Ammon's horn (tissue), 1 donor: ENCODE measurements at regions not wholly inside any gene's neighbourhood (a gene's known extent, or its start where the extent isn't known, plus 50 kb on each side); places are given as distances from the start of the nearest gene placed in this dataset.

Experiments used
- DNase-seq: peaks from one replicate; pipeline ENCODE4 v3.0.0-alpha.2; 2016; ENCODE audit warnings: low spot score

GRCh38 chrY:15510984-15511650 is 986.8 kb downstream of the NLGN4Y start:
- DNase-seq: no peak

- DNase-seq: no peak
Observed at GRCh38 chrY:15535131-15535530, 1010.8 kb downstream of the NLGN4Y start.

DNA sequence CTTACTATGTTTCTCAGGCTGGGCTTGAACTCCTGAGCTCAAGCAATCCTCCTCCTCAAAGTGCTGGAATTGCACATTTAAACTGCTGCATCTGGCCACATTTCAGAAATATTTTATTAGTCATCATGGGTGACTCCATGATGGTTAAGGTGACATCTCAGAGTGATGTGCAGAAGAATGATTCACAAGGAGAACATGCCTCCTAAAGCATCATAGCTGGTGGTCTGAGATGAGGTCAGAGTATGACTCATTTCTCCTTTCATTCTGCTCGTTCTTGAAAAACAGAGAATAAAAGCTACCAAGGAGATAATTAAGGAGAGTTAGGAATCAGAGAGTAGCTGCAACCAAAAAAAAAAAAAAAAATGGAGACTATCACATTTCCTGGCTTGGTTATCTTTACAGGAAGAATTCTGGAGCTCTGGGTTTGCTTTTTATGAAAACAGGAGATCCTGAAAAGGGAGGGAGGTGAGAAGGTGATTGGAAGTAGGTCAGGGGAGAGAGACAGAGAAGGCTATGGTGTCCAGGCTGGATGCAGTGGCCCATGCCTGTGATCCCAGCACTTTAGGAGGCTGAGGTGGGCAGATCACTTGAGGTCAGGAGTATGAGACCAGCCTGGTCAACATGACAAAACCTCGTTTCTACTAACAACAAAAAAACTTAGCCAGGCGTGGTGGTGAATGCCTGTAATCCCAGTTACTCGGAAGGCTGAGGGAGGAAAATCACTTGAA is 1011.6 kb downstream of the NLGN4Y start:
- no peak for DNase-seq

- DNase-seq: no peak
Observed at GRCh38 chrY:15540516-15540915, 1016.2 kb downstream of the NLGN4Y start.

- no peak for DNase-seq
Observed at GRCh38 chrY:15546177-15546754, 1021.9 kb downstream of the NLGN4Y start.

DNA sequence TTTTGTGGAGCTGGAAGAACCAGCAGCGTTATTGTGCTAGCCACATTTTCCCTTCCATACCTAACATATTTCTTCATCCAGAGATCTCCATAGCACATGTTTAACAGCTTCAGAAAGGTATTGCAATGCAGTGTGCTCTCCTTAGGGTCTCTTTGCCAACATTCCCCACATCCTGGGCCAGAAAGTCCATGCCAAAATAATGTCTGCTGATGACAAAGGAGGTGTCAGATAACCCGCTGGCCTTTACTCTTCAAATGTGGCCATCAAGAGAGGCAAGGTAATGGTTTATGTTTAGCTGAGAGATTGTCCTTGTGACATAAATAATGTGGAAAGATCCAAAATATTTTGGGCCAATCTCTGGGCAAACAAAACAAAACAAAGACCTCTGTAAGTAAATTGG is 1027.7 kb downstream of the NLGN4Y start:
- DNase-seq: no peak

DNA sequence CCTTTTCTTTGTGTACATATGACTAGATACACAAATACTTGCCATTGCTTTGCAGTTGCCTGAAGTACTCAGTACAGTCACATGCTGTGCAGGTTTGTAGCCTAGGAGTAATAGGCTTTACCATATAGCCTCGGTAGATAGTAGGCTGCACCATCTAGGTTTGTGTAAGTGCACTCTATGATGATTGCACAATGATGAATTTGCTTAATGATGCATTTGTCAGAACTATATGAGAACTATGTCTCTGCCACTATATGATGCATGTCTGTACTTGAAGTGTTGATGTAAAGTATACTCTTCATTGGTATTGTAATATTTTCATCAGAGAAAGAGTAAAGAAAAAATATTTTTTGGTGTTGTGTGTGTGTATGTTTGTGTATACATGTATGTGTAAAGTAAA is 1030.7 kb downstream of the NLGN4Y start:
- no peak for DNase-seq

- no peak for DNase-seq
Observed at GRCh38 chrY:15559169-15559568, 1034.8 kb downstream of the NLGN4Y start.

- no peak for DNase-seq
Observed at GRCh38 chrY:15560840-15561239, 1036.5 kb downstream of the NLGN4Y start.

DNA sequence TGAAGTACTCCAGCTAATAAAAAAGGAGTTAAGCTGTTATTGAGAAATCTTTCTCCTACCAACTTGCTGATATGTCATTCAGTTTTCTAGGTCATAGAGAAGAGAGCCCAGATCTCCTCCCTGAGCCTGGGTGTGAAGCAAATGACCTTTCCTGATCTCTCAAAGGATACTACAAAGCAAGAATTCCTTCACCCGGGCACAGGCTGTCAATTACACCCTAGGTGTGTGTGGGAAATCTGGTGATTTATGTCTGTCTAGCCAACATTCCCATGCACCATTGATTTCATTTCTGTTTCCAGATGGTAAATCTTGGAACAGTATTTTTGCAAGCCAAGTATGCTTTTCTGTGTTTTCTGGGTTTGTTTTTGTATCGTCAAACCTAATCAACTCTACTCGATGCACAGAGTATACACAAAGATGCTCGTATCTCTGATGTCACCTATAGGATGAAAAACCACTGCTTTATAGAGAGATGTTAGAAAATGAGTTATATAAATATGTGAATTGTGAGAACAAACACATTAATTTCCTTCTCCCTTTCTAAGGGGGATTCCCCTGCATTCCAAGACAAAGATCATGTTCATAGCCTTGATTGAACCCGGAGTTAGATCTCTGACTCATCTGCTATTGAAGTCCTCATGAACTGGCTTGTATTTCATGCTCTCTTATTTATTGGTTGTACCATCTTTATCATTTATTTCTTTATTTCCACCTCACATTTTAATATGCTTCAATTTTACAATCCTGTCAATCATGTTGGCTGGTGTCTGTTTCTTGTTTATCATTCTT is 1037.4 kb downstream of the NLGN4Y start:
- DNase-seq: no peak

- no peak for DNase-seq
Observed at GRCh38 chrY:15577886-15578285, 1053.6 kb downstream of the NLGN4Y start.

- no peak for DNase-seq
Observed at GRCh38 chrY:15578761-15579160, 1054.4 kb downstream of the NLGN4Y start.

DNA sequence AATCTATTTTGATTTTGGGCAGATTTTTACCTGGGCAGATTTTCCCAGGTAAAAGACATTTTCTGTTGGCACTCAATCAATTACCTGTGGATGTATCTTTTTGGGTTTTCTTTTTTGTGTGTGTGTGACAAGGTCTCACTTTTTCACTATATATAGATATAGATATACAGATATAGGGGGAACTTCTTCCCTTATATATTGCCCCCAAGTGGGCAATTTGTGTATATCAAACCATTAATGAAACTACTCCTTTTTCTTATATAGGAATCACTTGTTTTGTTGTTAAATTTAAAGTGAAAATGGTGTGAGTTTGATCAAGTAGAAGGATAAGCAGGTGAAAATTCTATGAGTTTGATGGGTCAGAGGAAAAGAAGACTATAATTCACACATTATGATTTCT is 1054.9 kb downstream of the NLGN4Y start:
- DNase-seq: no peak

DNA sequence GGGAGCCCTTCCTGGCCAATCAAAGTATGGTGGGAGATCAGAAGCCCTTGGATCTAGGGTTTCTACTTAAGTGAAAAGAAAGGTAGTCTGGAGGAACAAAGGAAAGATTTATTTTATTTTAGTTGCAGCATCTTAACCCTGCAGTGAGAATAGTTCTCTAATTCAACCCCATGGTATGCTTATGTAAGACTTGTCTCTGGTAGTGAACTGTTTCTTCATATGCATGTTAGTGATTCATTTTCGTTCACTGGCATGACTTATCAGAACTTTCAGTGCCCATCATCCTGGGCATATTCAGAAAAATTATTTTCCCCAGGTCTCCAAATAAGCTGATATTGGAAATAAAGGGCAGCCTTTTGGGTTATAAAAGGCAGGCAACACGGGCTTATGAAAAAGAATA is 1058.8 kb downstream of the NLGN4Y start:
- no peak for DNase-seq

DNA sequence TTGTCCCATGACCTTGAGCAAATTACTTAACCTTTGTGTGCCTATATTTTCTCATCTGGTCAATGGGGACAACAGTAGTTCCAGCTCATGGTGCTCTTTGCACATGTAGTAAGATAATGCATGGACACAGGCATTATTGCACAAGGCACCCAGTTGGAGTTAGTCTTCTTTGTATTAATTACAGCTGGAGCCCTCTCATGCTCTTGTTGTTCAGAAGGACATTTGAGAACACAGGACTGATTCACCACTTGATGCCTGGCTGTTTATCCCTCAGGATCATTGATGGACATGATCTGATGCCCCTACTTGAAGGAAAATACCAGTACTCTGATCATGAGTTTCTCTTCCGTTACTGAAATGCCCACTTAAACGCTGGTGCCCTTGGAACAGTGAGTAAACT is 1068.6 kb downstream of the NLGN4Y start:
- no peak for DNase-seq

GRCh38 chrY:15593476-15594160 is 1069.3 kb downstream of the NLGN4Y start:
- DNase-seq: no peak

DNA sequence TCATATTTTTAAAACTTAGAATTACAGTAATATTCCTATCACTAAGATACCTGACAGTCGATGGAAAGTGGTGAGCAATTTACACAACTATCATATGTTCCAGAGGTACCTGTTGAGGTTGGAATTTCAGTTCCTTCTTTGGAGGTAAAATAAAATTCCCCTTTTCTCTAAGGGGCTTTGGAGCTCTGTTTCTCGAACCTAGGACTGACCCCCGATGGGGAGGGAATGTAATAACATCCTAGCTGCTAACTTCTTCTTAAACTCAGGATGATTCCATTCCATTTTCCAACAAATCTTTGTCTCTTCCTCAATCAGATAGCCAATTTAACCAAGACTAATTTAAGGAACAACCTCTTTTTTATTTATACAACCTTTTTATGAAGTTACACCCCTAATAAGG is 1069.8 kb downstream of the NLGN4Y start:
- no peak for DNase-seq

DNA sequence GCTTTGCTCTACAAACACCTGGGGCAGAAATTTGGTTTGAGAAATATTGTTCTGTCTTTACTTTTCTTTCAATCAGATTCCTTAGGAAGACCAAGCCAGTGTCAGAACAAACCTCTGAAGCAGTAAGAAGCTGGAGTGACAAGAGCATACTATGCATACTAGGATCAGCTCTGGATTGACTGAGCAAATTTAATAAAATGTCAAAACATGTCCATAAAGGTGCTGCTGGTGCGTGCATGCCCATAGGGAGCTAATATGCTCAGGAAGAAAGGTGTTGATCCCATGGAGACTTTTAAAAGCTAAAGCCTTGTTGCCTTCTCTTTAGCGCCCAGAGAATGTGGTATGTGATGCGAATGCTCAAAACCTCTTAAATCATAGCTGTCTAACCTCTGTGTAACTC is 1076.2 kb downstream of the NLGN4Y start:
- no peak for DNase-seq

- no peak for DNase-seq
Observed at GRCh38 chrY:15624370-15624769, 1100.0 kb downstream of the NLGN4Y start.

- no peak for DNase-seq
Observed at GRCh38 chrY:15624928-15625327, 1100.6 kb downstream of the NLGN4Y start.

GRCh38 chrY:15648198-15648597 is 1123.9 kb downstream of the NLGN4Y start:
- DNase-seq: no peak

- DNase-seq: no peak
Observed at GRCh38 chrY:15650056-15650455, 1125.7 kb downstream of the NLGN4Y start.
